ENCODE measurements at regions not wholly inside any gene's neighbourhood (a gene's known extent, or its start where the extent isn't known, plus 50 kb on each side); places are given as distances from the start of the nearest gene placed in this dataset.
"Not testable (repeated sequence)": the region's sequence is repeated elsewhere in the genome, so short reads cannot be mapped to it uniquely, and the experiment has no call there.

- no peaks in the 10 kb centered on the region for H3K36me3 ChIP-seq (ENCODE audit: control insufficient read depth, low read length)
- no peaks in the 10 kb centered on the region for H3K27me3 ChIP-seq (ENCODE audit: control insufficient read depth, low read length)
- H3K9me2 ChIP-seq (replicated peaks; ENCODE audit: control insufficient read depth, low read length): no peaks in the 10 kb centered on the region
Measured at GRCh38 chr10:10758306-10758705, 259.4 kb upstream of the CELF2 start.

GRCh38 chr10:10759806-10760205, 257.9 kb upstream of the CELF2 start:
- not testable (repeated sequence) for H3K9me3 ChIP-seq (ENCODE audit: control insufficient read depth, insufficient read depth, low read length); H3K4me3 ChIP-seq (ENCODE audit: low read length); H3K4me2 ChIP-seq (ENCODE audit: low read length)

More at GRCh38 chr10:10758306-10758705, 259.4 kb upstream of the CELF2 start:
- Histone ChIP-seq H3K79me2 (ENCODE audit: control insufficient read depth, low read length) (no peaks in the 10 kb centered on the region), H3K9me3 (ENCODE audit: control insufficient read depth, insufficient read depth, low read length) (no peaks in the 10 kb centered on the region), H3K27ac (ENCODE audit: low read depth, low read length) (no peak overlapping the region), H4K20me1 (ENCODE audit: control insufficient read depth, insufficient read depth, low read depth, low read length) (no peaks in the 10 kb centered on the region), H3K4me2 (ENCODE audit: low read length) (no peak overlapping the region), H3K4me3 (ENCODE audit: low read length) (no peak overlapping the region), H3K4me1 (ENCODE audit: control insufficient read depth, low read length) (no peaks in the 10 kb centered on the region), H3F3A (ENCODE audit: control insufficient read depth, insufficient read depth) (no peaks in the 10 kb centered on the region)
- no peak for TF ChIP-seq CTCF (IDR thresholded peaks at IDR 0.05; ENCODE audit: low read depth, low read length, poor library complexity, severe bottlenecking)
- TF ChIP-seq EZH2phosphoT487 (IDR thresholded peaks at IDR 0.05; ENCODE audit: borderline replicate concordance, low read length): no peak

GRCh38 chr10:10765017-10765416, 252.7 kb upstream of the CELF2 start:
- Histone ChIP-seq H3K9me2 (replicated peaks; ENCODE audit: control insufficient read depth, low read length) (no peaks in the 10 kb centered on the region), H4K20me1 (ENCODE audit: control insufficient read depth, insufficient read depth, low read depth, low read length) (no peaks in the 10 kb centered on the region), H3K79me2 (ENCODE audit: control insufficient read depth, low read length) (no peaks in the 10 kb centered on the region), H3K36me3 (ENCODE audit: control insufficient read depth, low read length) (no peaks in the 10 kb centered on the region), H3K9me3 (ENCODE audit: control insufficient read depth, insufficient read depth, low read length) (no peaks in the 10 kb centered on the region), H3K27ac (ENCODE audit: low read depth, low read length) (no peak overlapping the region), H3K4me3 (ENCODE audit: low read length) (no peak overlapping the region), H3K27me3 (ENCODE audit: control insufficient read depth, low read length) (no peaks in the 10 kb centered on the region), H3K4me2 (ENCODE audit: low read length) (no peak overlapping the region), H3F3A (ENCODE audit: control insufficient read depth, insufficient read depth) (no peaks in the 10 kb centered on the region), H3K4me1 (ENCODE audit: control insufficient read depth, low read length) (no peaks in the 10 kb centered on the region)
- no peak for TF ChIP-seq EZH2phosphoT487 (IDR thresholded peaks at IDR 0.05; ENCODE audit: borderline replicate concordance, low read length)
- no peak for TF ChIP-seq CTCF (IDR thresholded peaks at IDR 0.05; ENCODE audit: low read depth, low read length, poor library complexity, severe bottlenecking)

More at GRCh38 chr10:10759806-10760205, 257.9 kb upstream of the CELF2 start:
- H3K36me3 ChIP-seq (ENCODE audit: control insufficient read depth, low read length); H3K27ac ChIP-seq (ENCODE audit: low read depth, low read length); H3K9me2 ChIP-seq (replicated peaks; ENCODE audit: control insufficient read depth, low read length); H3F3A ChIP-seq (ENCODE audit: control insufficient read depth, insufficient read depth); H3K4me1 ChIP-seq (ENCODE audit: control insufficient read depth, low read length); H3K79me2 ChIP-seq (ENCODE audit: control insufficient read depth, low read length); H4K20me1 ChIP-seq (ENCODE audit: control insufficient read depth, insufficient read depth, low read depth, low read length); H3K27me3 ChIP-seq (ENCODE audit: control insufficient read depth, low read length): not testable (repeated sequence)

- Histone ChIP-seq H3K4me2 (ENCODE audit: low read length) (no peak overlapping the region), H3K79me2 (ENCODE audit: control insufficient read depth, low read length) (no peaks in the 10 kb centered on the region)
Measured at GRCh38 chr10:10772411-10772810, 245.3 kb upstream of the CELF2 start.

More at GRCh38 chr10:10772411-10772810, 245.3 kb upstream of the CELF2 start:
- Histone ChIP-seq H3F3A (ENCODE audit: control insufficient read depth, insufficient read depth) (no peaks in the 10 kb centered on the region), H3K4me1 (ENCODE audit: control insufficient read depth, low read length) (no peaks in the 10 kb centered on the region), H3K27ac (ENCODE audit: low read depth, low read length) (no peak overlapping the region), H4K20me1 (ENCODE audit: control insufficient read depth, insufficient read depth, low read depth, low read length) (no peaks in the 10 kb centered on the region), H3K9me3 (ENCODE audit: control insufficient read depth, insufficient read depth, low read length) (no peaks in the 10 kb centered on the region), H3K4me3 (ENCODE audit: low read length) (no peak overlapping the region), H3K27me3 (ENCODE audit: control insufficient read depth, low read length) (no peaks in the 10 kb centered on the region), H3K36me3 (ENCODE audit: control insufficient read depth, low read length) (no peaks in the 10 kb centered on the region), H3K9me2 (replicated peaks; ENCODE audit: control insufficient read depth, low read length) (no peaks in the 10 kb centered on the region)
- TF ChIP-seq EZH2phosphoT487 (IDR thresholded peaks at IDR 0.05; ENCODE audit: borderline replicate concordance, low read length) (no peak), CTCF (IDR thresholded peaks at IDR 0.05; ENCODE audit: low read depth, low read length, poor library complexity, severe bottlenecking) (no peak)

Measured in DOHH2 (cell line).